Keratinocyte (primary cell): ENCODE measurements at regions not wholly inside any gene's neighbourhood (a gene's known extent, or its start where the extent isn't known, plus 50 kb on each side); places are given as distances from the start of the nearest gene placed in this dataset.

ENCODE experiments used
- CTCF ChIP-seq, 3 experiments: IDR thresholded peaks in 1 of 3; conservative IDR thresholded peaks in 1 of 3; optimal IDR thresholded peaks in 1 of 3; 2 replicates in 2 of 3; 3 replicates in 1 of 3; pipeline versions ENCODE3 to v1.5.1; 2011; ENCODE audit warnings: low read length in 3 of 3, mild to moderate bottlenecking in 3 of 3, moderate library complexity in 2 of 3, control low read depth in 1 of 3, inconsistent platforms in 1 of 3; ENCODE audit not compliant: insufficient read depth in 2 of 3; ENCODE audit errors: extremely low read depth in 1 of 3
- EZH2 ChIP-seq: IDR thresholded peaks from one replicate; pipeline ENCODE4 v1.6.1; 2012; ENCODE audit warnings: inconsistent platforms, mild to moderate bottlenecking, low read length, moderate library complexity

DNA sequence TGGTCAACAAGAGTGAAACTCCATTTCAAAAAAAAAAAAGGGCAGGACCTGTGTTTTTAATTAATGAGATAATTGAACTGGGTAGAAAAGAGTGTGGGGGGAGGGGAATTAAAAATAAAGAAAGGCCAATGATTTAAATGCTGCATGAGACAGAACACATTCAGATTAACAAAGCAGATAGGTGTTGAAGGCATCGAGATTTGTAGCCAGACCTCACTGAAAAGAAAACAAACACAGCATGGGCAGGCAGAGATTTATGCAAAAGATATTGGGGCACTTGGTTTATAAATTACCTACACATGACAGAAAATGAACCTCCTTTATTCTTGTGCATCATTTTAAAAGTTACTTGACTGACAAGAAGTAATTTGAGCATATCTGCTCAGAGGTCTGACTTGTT is 354.0 kb upstream of the API5 start:
- TF ChIP-seq CTCF (optimal IDR thresholded peaks at IDR 0.05 in 1 of 3, IDR thresholded peaks at IDR 0.05 in 1 of 3, conservative IDR thresholded peaks at IDR 0.05 in 1 of 3; ENCODE audit: extremely low read depth in 1 of 3, insufficient read depth in 2 of 3, low read length in 3 of 3) (no peak), EZH2 (no peak)
